ENCODE measurements at regions not wholly inside any gene's neighbourhood (a gene's known extent, or its start where the extent isn't known, plus 50 kb on each side); places are given as distances from the start of the nearest gene placed in this dataset.
"Not testable (repeated sequence)": the region's sequence is repeated elsewhere in the genome, so short reads cannot be mapped to it uniquely, and the experiment has no call there.

- no peak for FAIRE-seq
- no peak for DNase-seq (ENCODE audit: insufficient read length, low spot score)
These were observed 50.0 kb upstream of the RASGRP1 start for GRCh38 chr15:38614621-38615020.

DNA sequence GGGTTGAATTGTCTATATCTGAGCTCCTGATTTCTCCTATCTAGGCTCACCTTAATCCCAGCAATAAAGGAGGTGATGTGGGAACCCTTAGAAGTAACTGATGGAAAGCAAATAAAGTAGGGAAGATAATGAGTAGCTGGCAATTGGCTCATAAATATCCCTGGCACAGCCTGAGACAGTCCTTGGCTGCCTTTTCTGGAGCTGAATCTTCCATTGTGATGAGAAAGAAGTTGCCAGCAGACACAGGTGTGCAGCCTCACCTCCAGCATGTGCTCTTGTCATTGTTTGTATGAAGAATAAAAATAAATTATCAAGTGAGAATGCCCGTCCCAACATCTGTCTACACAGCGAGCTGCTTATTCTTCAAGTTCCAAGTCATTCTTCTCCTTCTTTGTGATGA is 53.2 kb upstream of the RASGRP1 start:
- FAIRE-seq (no peak), DNase-seq (ENCODE audit: insufficient read length, low spot score) (no peak)

GRCh38 chr15:38618242-38618955 is 53.8 kb upstream of the RASGRP1 start:
- no peak for FAIRE-seq
- DNase-seq (ENCODE audit: insufficient read length, low spot score) = no peak

DNA sequence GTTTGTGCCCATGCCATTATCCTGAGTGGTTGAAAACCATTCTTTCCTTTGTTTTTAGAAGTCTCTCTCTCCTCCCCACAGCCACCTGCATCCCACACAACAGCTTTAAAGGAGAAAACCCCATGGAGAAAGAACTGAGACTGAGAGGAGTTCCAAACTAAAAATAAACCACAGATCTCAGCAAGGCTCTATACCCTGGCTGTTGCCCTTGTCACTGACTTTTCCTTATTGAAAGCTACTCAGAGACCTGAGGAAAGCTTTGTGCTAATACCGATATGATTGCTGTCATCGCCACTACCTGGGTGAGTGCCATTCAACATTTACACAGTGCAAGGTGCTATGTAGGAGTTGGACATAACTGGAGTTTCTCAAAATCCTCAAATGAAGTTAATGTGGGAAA is 55.5 kb upstream of the RASGRP1 start:
- no peak for DNase-seq (ENCODE audit: insufficient read length, low spot score)
- no peak for FAIRE-seq

DNA sequence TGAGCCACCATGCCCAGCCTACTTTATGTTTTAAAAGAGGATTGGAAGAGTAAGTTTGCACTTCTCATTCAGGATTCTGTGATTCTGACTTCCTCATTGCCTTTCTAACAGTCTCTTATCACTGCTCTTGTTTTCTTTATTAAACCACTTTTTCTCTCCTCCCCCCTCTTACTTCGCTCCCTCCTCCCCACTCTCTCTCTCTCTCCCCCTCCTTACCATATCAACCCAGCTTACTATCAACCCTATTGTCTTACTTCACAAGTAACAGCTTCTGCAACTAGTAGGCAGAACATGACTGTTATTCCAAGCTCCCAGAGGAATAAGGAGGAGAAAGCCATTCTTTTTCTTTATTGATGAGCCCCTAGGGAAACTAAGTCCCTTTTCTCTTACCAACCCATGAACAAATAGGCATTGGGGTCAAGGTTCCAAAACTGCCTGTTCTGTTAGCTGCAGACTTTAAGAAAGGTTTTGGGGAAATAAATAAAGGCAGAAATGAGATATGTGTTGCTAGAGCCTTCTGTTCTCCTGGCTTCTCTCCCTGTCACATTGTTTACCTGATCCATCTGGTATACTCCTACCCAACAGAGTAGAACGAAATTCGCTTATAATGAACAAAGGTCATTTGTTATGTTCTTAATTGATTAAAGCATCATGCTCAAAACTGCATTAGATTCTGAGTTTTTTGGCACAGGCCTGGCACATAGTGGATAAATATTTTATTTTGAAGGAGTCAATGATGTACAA is 56.4 kb upstream of the RASGRP1 start:
- FAIRE-seq (no peak), DNase-seq (ENCODE audit: insufficient read length, low spot score) (no peak)

DNA sequence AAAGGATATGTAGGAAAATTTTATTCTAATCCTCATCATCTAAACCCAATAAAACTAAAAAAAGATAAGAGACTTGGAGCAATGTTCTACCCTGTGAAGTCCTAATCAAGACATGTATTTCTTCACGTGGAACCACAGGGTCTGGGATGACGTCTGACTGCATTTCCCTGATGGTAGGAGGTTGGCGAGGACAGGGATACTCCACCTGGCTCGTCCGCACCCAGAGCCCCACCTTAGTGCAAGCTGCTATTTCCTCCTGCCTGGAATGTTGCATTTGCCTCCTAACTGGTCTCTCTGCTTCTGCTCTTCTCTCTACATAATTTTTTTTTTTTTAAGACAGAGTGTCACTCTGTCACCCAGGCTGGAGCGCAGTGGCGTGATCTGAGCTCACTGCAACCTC is 57.7 kb upstream of the RASGRP1 start:
- no peak for DNase-seq (ENCODE audit: insufficient read length, low spot score)
- no peak for FAIRE-seq

DNA sequence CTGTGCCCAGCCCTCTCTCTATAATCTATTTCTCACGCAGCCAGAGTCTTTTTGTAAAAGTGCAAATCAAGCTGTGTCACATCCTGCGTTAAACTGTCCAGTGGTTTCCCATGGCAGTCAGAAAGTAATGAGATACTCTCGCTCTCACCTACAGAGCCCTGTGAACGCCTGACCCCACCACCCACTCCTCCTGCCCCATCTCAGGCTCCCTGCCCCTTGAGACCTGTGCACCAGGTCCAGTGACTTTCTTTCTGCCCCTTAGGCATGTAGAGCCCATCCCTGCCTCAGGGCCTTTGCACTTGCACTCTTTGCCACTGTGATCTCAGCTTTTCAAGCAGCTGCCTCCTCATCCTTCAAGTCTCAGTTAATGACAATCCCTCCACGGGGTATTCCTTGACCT is 58.3 kb upstream of the RASGRP1 start:
- FAIRE-seq = no peak

GRCh38 chr15:38623744-38624143 is 59.1 kb upstream of the RASGRP1 start:
- peak; percentile 18 for FAIRE-seq
- DNase-seq (ENCODE audit: insufficient read length, low spot score) = no peak

More for the DNA sequence above, 58.3 kb upstream of the RASGRP1 start:
- DNase-seq (ENCODE audit: insufficient read length, low spot score) = no peak

GRCh38 chr15:38624244-38625205 is 59.9 kb upstream of the RASGRP1 start:
- DNase-seq (ENCODE audit: insufficient read length, low spot score) (no peak), FAIRE-seq (peak; percentile 54)

DNA sequence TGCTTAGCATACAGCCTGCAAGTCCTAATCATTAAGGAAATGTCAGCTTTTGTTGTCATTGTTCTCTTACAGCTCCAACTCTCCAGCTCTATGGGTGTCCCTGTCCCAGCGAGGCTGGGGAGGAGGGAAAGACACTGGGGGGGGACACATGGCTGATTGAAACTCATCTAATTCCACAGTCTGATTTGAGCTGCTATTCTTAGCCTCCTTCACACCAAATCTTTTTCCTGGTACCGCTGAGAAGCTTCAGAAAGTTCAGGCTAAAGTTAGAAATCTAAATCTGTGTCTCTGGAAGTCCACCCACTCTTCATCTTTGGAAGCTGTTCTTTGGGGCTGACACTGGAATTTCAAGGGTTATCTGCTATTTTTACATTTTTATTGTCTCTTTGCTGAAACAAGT is 61.3 kb upstream of the RASGRP1 start:
- peak; percentile 58 for FAIRE-seq
- DNase-seq (ENCODE audit: insufficient read length, low spot score) = no peak

DNA sequence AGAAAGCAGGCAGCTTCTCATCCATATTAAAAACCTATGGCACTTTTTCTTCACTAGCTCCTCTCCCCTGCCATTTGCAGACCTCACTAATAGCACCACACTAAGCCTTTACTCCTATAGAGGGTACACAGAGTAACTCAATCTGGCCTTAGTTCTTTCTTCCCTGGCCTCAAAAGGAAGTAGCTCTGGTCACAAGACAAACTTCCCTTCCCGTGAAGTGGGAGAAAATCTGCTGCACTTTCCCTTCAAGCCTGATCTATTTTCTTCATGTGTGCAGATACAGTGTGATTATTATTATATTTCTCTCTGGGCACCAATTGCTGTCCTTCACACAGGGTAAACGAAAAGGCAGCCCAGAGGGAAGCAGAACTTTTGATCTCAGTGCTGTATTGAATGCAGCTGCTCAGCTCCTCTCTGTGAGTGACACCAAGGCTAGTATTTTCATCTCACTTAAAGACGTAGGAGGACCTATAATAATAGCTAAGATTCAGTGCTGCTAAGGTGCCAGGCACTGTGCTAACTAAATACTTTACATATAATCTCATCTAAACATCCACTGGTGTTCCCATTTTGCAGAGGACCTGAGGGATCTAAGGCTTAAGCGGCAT is 61.9 kb upstream of the RASGRP1 start:
- DNase-seq (ENCODE audit: insufficient read length, low spot score) (no peak), FAIRE-seq (no peak)

- FAIRE-seq (no peak), DNase-seq (ENCODE audit: insufficient read length, low spot score) (no peak)
These were observed 63.2 kb upstream of the RASGRP1 start for GRCh38 chr15:38627689-38628277.

- peak; percentile 88 for FAIRE-seq
These were observed 66.8 kb upstream of the RASGRP1 start for GRCh38 chr15:38631119-38632075.

GRCh38 chr15:38635170-38635569 is 70.6 kb upstream of the RASGRP1 start:
- DNase-seq (ENCODE audit: insufficient read length, low spot score) (no peak), FAIRE-seq (no peak)

More at GRCh38 chr15:38631119-38632075, 66.8 kb upstream of the RASGRP1 start:
- no peak for DNase-seq (ENCODE audit: insufficient read length, low spot score)

DNA sequence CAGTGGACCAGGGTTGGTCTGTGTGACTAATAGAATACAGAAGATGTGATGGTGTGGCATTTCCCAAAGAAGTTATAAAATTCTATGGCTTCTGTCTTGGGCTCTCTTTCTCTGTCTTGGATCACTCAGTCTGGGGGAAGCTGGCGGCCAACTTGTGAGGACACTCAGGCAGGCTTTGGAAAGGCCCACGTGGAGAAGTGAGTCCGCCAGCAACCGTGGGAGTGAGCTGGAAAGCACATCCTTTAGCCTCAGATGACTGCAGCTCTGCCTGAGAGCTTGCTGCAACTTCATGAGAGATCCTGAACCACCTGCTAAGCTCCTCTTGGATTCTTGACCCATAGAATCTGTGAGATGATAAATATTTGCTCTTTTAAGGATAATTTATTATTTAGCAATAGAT is 72.0 kb upstream of the RASGRP1 start:
- FAIRE-seq = no peak
- DNase-seq (ENCODE audit: insufficient read length, low spot score) = no peak

- FAIRE-seq (peak; percentile 21), DNase-seq (ENCODE audit: insufficient read length, low spot score) (no peak)
These were observed 73.5 kb upstream of the RASGRP1 start for GRCh38 chr15:38638126-38638525.

DNA sequence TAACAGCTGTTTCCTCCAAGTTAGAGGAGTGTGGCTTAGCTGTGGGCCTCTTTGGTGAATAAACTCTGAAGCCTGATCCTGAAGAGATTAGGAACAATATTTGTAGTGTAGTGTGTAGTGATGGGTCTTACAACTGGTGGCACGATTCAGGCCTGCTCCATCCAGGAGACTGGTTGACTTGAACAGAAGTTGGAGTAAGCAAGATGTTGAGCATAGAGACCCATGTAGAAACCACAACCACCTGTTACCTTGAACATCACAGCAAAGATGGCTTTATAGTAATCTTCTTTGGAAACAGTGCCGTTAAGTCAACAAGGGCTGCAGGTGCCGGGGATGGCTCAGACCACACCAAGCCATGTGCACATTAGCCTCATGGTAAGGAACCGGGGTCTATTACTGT is 74.2 kb upstream of the RASGRP1 start:
- no peak for DNase-seq (ENCODE audit: insufficient read length, low spot score)
- FAIRE-seq = peak; percentile 56

- DNase-seq (ENCODE audit: insufficient read length, low spot score) = no peak
- FAIRE-seq = peak; percentile 77
These were observed 78.2 kb upstream of the RASGRP1 start for GRCh38 chr15:38642689-38643270.

- DNase-seq (ENCODE audit: insufficient read length, low spot score); FAIRE-seq: not testable (repeated sequence)
These were observed 79.7 kb upstream of the RASGRP1 start for GRCh38 chr15:38644353-38644752.

Measured in GM19239 (cell line).